NCI-H2196 (cell line): ENCODE measurements at regions not wholly inside any gene's neighbourhood (a gene's known extent, or its start where the extent isn't known, plus 50 kb on each side); places are given as distances from the start of the nearest gene placed in this dataset.
"Not testable (repeated sequence)": the region's sequence is repeated elsewhere in the genome, so short reads cannot be mapped to it uniquely, and the experiment has no call there.

Source experiments
- DNase-seq: peaks from one replicate; lab custom pipeline; 2025; ENCODE audit not compliant: unreplicated experiment; lab: John Stamatoyannopoulos, UW

GRCh38 chr14:66315548-66315947, 170.6 kb upstream of the CCDC196 start:
- DNase-seq: no peak

DNA sequence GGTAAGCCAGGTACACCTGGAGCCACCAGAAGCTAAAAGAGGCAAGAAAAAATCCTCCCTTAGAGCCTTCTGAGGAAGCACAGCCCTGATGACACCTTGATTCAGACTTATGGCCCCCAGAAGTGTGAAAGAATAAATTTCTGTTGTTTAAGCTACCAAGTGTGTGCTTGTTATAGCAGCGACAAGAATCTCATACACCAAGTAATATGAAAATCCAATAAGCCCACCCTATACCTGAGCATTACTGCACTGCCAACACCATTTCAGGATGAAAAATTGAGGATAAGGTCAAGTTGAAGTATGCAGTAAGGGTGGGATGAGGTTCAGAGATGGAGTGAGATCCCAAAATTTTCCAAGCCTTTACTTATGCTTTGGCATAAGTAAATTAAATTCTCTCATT, 163.6 kb upstream of the CCDC196 start:
- DNase-seq: no peak

- no peak for DNase-seq
These were observed 155.9 kb upstream of the CCDC196 start for GRCh38 chr14:66330228-66330627.

DNA sequence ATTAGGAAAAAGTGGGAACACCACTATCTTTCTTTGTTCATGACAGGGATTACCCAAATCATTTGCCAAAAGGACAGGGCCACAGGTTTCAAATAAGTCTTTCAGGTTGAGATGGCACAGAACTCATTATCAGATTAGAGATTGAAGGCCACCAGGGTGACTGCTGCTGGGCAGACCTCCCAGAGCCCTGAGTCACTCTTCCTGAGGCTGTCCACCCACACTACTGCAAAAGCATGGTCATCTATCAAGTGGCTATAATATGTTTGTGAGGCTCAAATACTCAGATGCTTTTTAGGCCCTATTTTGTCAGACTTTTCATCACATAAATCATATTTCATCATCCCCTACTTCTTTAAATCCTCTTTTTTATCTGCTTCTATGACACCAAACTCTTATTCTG, 155.3 kb upstream of the CCDC196 start:
- no peak for DNase-seq

DNA sequence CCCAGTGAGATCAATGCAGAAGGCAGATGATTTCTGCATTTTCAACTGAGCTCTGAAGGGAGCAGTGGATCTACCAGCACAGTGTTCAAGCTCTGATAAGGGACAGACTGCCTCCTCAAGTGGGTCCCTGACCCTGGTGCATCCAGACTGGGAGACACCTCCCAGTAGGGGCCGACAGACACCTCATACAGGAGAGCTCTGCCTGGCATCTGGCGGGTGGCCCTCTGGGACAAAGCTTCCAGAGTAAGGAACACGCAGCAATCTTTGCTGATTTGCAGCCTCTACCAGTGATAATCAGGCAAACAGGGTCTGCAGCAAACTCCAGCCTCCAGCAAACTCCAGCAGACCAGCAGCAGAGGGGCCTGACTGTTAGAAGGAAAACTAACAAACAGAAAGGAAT, 152.9 kb upstream of the CCDC196 start:
- not testable (repeated sequence) for DNase-seq

DNA sequence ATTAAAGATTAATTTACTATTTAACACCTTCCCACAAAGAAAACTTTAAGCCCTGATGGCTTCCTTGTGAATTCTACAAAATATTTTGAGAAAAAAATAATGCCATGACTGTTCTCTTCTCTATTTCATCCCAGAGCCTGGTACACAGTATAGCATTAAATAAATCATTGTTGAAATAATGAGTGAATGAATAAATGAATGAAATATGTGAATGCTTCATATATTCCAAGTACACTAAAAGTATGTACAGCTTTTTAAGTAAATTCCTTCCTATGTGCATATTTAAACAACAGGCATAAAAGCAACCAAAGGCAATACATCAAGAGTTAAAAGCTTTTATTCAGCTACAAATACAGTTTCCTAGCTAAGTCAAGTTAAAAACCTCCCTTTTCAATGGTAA, 144.9 kb upstream of the CCDC196 start:
- no peak for DNase-seq

DNA sequence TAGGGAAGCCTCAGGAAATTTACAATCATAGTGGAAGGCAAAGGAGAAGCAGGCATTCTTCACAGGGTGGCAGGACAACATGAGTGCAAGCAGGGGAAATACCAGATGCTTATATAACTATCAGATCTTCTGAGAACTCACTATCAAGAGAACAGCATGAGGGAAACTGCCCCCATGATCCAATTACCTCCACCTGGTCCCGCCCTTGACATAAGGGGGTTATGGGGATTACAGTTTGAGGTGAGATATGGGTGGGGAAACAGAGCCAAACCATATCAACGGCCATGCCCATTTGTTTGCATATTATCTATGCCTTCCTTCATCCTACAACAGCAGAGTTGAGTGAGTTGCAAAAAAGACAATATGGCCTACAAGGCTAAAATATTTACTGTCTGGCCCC, 140.2 kb upstream of the CCDC196 start:
- no peak for DNase-seq

GRCh38 chr14:66351310-66351709, 134.9 kb upstream of the CCDC196 start:
- DNase-seq: no peak

GRCh38 chr14:66359500-66359899, 126.7 kb upstream of the CCDC196 start:
- peak; percentile 48 for DNase-seq

DNA sequence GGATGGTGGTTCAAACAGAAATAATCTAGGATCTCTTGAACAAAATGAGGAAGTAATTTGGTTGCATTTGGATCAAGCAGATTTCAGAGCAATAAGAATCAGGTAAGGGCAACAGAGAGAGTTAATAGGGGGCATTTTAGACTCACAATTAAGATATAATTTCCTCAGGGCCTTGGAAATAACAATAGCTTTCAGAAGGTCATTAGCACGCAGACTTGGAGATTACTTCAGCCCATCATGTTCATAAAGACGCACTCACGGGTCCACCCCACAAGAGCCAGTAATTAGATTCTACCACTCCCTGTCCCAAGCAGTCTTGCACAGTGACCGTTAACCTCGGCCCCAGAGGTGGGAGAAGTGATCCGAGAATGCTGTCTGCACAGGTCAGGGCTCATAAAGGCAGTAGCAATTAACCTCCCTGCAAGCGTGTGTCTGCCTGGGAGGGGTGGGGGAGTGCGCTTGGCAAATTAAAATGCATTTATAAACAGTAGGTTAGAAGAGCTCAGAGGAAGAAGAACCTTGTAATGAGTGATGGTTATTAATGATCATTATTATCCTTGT, 125.7 kb upstream of the CCDC196 start:
- no peak for DNase-seq

DNA sequence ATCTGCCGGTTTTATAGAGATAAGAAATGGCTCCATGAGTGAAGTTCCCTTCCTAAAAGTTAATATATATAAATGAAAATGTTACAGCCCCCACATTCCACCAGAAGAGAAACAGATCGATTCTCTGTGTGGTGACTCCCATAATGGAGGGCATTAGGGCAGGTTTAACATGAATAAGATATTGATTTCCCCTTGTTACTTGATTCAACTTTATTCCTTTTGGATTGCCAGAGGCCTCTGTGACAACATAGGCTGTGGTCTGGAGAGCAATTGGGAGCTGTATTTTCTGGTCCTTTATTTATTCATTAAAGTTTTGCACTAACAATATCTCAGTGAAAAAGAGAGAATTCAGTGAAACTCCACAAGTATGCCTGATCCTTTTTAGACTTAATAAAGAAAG, 125.2 kb upstream of the CCDC196 start:
- DNase-seq: no peak

DNA sequence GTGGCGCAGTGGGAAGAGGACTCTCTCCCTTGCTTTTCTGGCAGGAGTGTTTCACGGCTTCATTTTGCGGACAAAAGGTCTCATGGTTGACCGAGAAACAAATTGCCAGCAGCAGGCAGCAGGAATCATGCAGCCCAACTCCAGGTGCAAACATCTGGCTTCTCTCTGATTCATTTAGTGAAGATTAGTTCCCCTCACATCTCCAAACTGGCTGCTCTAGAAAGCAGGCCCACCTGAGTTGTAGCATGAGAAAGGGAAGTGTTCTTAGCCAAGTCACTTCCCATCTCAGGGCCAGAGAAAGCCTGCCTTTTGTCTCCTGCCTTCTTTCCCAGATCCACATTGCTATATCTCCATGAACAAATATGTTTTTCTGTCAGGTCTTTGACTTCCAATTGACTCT, 120.8 kb upstream of the CCDC196 start:
- no peak for DNase-seq

GRCh38 chr14:66369157-66369697, 116.9 kb upstream of the CCDC196 start:
- DNase-seq: no peak

- no peak for DNase-seq
These were observed 114.4 kb upstream of the CCDC196 start for GRCh38 chr14:66371776-66372175.

- no peak for DNase-seq
These were observed 110.9 kb upstream of the CCDC196 start for GRCh38 chr14:66375046-66375964.

GRCh38 chr14:66377574-66377973, 108.6 kb upstream of the CCDC196 start:
- DNase-seq: no peak

GRCh38 chr14:66378712-66379505, 107.3 kb upstream of the CCDC196 start:
- no peak for DNase-seq

GRCh38 chr14:66380143-66380542, 106.0 kb upstream of the CCDC196 start:
- no peak for DNase-seq

DNA sequence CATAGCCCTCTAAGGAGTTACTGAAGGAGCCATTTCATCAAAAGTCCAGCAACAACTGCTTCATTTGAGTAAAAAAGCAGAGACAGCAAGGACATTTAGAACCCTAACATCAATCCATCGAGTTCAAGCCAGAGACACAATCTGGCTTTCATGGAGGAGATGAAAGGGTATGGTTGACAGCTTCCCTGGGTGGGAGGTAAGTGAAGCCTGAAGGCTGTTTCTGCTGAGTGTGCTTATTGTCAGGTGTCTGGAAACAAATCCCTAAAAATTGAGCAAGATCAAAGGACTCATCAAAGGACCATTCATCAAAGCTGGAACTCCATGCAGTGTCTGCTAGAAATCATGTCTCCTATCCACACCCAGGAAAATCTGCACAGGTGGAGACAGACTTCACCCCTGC, 104.4 kb upstream of the CCDC196 start:
- no peak for DNase-seq

DNA sequence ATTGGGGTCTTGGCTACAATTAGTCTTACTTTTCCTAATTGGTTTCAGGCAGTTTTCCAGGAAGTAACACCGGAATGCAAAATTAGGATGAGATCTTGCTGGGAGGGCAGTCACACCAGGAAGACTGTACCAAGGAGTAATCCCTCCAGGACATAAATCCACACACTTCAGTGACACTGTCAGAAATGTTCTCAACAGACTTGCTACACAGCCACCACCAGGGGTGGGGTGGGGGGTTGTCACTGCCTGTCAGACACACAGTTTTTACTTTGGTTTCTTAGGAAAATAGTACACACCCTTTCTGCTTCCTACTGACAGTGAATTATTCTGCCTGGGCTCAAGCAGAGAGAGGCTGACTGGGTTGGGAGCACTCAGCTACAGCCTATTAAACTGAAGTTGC, 102.9 kb upstream of the CCDC196 start:
- no peak for DNase-seq

- DNase-seq: no peak
These were observed 102.4 kb upstream of the CCDC196 start for GRCh38 chr14:66383771-66384170.

DNA sequence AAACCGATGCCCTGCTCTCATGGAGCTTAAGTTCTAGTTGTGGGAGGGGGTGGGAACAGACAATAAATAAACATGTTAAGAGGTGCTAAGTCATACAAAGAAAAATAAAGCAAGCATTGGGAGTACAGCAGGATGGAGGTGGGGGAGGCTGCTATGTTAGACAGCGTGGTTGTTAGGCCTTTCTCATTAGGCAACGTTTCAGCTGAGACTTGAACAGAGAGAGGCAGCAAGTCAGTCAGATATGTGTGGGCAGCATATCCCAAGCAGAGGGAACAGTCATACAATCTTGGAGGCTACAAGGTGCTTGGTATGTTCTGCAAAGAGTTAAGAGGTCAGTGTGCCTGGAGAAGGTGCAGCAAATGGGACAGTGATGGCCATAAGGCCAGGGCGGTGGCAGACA, 97.7 kb upstream of the CCDC196 start:
- DNase-seq: no peak
